ENCODE measurements at regions not wholly inside any gene's neighbourhood (a gene's known extent, or its start where the extent isn't known, plus 50 kb on each side); places are given as distances from the start of the nearest gene placed in this dataset.

GRCh38 chrX:7606039-7606652, 236.8 kb upstream of the VCX start:
- TF ChIP-seq CTCF (IDR thresholded peaks at IDR 0.05; ENCODE audit: insufficient read depth, low read length) (no peak), REST (IDR thresholded peaks at IDR 0.05; ENCODE audit: insufficient replicate concordance, low read depth) (no peak)
